ENCODE measurements at regions not wholly inside any gene's neighbourhood (a gene's known extent, or its start where the extent isn't known, plus 50 kb on each side); places are given as distances from the start of the nearest gene placed in this dataset.

DNA sequence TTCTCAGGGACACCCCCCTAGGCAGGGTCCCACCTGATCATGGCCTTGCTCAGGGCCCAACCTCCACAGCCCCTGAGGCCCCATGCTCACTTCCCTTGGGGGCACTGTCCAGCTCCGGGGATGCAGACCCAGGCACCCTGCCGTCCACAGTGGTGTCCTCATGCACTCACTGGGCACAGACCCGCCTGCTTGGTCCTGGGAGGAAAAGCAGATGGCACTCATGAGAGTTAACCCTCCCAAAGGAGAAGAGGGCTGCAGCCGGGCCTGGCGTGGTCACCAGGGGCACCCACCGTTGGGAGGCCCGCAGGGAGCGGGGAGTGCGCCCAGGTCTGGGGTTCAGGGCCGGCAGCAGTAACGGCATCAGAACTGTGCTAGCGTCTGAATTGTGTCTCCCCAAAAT, 1270.9 kb downstream of the BRD1 start:
- Mint-ChIP-seq H3K9me3 (no peaks in the 10 kb centered on the region), H3K27me3 (no peaks in the 10 kb centered on the region), H3K4me3 (no peak overlapping the region), H3K36me3 (no peaks in the 10 kb centered on the region), H3K27ac (no peak overlapping the region), H3K4me1 (no peaks in the 10 kb centered on the region)

DNA sequence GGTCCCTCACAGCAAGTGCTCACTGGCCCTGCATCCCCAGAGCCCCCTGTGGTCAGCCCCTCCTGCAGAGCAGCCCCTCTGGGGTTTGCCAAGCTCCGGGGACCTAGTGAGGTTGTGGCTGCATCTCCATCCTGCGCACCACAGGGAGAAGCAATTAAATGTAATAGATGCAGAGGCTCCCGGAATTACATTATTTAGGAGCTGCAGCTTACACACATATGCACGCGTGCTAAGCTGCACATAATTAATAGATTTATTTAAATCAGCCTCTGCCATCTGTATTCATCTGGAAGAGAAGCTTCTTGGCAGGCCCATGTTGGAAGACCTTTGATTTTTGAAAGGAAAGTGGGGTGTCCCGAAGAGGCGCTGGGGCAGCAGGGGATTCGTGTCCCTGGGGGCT, 1271.5 kb downstream of the BRD1 start:
- no peaks in the 10 kb centered on the region for H3K27me3 Mint-ChIP-seq
- H3K36me3 Mint-ChIP-seq: no peaks in the 10 kb centered on the region
- H3K27ac Mint-ChIP-seq: no peak overlapping the region
- H3K4me3 Mint-ChIP-seq: no peak overlapping the region
- no peaks in the 10 kb centered on the region for H3K4me1 Mint-ChIP-seq
- H3K9me3 Mint-ChIP-seq: no peaks in the 10 kb centered on the region

DNA sequence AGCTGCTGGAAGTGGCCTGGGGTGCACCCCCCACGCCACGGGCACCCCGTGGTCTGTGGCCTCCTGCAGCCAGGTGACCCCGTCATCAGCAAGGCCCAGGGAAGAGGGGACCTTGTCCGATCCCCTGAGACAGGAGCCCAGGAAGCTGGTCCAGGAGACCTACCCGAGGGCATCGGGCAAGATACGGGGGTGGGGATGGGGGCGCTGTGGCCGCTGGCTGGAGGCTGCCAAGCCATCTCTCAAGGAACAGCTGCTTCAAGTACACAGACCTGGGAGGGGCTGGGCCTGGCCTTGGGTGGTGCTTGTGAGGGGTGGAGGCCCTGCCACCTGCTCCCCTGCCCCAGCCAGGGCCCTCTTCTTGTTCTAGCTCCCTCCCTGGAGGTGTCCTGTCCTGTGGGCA, 1272.1 kb downstream of the BRD1 start:
- H3K9me3 Mint-ChIP-seq: no peaks in the 10 kb centered on the region
- no peak overlapping the region for H3K27ac Mint-ChIP-seq
- H3K4me1 Mint-ChIP-seq: no peaks in the 10 kb centered on the region
- no peaks in the 10 kb centered on the region for H3K27me3 Mint-ChIP-seq
- no peaks in the 10 kb centered on the region for H3K36me3 Mint-ChIP-seq
- H3K4me3 Mint-ChIP-seq: no peak overlapping the region

DNA sequence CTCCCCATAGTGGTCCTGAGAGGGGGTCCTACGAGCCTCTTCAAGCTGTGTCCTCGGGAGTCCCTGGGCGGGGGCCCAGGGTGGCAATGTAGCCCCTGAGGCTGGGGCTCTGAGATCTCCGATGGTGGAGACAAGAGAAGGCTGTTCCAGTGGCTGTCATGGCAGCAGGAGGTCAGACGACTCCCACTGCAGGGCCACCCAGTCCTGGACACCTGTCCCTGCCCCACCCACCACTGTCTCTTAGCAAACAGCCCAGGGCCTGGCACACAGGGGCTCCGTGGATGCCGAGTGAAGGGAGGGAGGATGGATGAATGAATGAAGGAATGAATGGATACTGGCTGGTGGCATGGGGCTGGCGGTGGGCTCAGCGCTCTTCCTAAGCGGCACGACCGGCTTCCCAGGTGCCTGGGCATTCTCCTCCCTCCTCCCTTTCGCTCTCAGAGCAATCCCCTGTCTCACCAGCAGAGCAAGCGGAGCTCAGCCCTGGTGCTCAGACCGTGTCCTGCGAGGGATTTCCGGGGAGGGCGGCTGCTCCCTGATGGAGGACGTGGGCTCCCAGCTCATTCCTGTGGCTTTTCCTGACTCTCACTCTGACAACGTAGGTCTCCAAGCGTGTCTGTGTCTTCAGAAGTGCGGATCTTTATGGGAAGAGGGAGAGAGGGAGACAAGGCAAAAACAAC, 1272.6 kb downstream of the BRD1 start:
- Mint-ChIP-seq H3K9me3 (no peaks in the 10 kb centered on the region), H3K4me1 (no peaks in the 10 kb centered on the region), H3K36me3 (no peaks in the 10 kb centered on the region), H3K27me3 (no peaks in the 10 kb centered on the region), H3K4me3 (no peak overlapping the region), H3K27ac (no peak overlapping the region)

- no peak overlapping the region for H3K4me3 Mint-ChIP-seq
- no peaks in the 10 kb centered on the region for H3K36me3 Mint-ChIP-seq
- H3K27ac Mint-ChIP-seq: no peak overlapping the region
- H3K9me3 Mint-ChIP-seq: no peaks in the 10 kb centered on the region
- H3K4me1 Mint-ChIP-seq: no peaks in the 10 kb centered on the region
- H3K27me3 Mint-ChIP-seq: peaks cover 2% of the 10 kb centered on the region
Measured at GRCh38 chr22:48553694-48554308, 1273.9 kb downstream of the BRD1 start.

DNA sequence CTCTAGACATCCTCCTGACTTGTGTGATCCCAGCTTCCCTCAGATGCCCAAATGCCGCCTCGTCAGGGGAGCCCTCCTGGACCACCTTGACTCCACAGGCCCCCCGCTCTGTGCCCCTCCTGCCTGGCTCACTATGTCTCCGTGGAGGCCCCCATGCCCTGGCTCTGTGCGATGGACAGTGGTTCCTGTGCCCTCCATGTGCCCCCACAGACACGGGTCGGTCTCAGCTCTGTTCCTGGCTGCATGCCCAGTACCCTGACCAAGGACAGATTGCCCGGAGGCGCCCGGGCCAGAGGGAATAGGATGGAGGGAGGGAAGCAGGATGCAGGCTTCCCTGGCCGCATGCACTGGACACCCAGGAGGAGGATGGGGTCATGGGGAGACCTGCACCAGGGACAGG, 1274.6 kb downstream of the BRD1 start:
- Mint-ChIP-seq H3K27me3 (peaks cover 2% of the 10 kb centered on the region), H3K4me1 (no peaks in the 10 kb centered on the region), H3K9me3 (no peaks in the 10 kb centered on the region), H3K36me3 (no peaks in the 10 kb centered on the region), H3K4me3 (no peak overlapping the region), H3K27ac (no peak overlapping the region)

DNA sequence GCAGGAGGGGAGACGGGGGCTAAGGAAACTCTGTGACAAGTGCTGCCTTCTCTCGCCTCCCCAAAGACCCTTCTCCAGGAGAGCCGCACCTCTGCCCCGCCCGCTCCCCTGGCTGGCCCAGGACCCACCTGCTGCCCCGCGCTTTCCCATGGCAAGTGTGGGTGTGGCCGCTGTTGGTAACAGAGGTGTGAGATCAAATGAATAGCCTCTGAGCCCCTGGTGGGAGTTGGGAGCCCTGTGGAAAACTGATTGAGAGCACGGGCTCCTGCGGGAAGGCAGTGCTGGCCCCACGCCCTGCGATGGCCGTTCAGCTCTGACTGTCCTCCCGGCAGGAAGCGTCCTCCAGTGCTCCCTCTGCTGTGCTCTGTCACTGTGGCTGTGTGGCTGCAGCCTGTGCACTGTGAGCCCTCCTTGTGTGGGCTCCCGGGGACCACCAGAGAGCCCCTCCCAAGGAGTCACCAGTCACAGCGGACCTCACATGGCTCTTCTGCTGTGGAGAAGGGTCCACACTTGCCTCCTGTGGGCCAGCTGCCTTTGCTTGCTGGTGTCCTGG, 1275.9 kb downstream of the BRD1 start:
- Mint-ChIP-seq H3K4me3 (no peak overlapping the region), H3K36me3 (no peaks in the 10 kb centered on the region), H3K27ac (no peak overlapping the region), H3K27me3 (peaks cover 2% of the 10 kb centered on the region), H3K4me1 (no peaks in the 10 kb centered on the region), H3K9me3 (no peaks in the 10 kb centered on the region)

DNA sequence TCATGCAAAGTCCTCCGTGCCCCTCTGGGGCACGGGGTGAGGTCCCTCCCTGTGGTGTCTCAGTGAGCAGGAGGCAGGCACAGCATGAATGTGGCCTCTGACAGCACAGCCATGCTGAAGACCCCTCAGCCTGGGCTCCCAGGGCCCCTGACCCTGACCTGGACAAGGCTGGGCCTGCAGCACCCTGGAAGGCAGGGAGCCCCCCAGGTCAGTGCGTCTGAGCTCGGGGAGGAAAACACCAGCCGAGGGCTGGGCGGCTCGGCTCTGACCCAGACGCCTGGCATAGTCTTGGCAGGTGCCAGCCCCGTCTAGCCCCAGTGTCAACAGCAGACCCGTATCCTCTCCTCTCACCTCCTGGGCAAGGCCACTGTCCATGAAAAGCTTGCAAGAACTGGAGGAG, 1276.6 kb downstream of the BRD1 start:
- Mint-ChIP-seq H3K36me3 (no peaks in the 10 kb centered on the region), H3K27me3 (peaks cover 2% of the 10 kb centered on the region), H3K9me3 (no peaks in the 10 kb centered on the region), H3K4me3 (no peak overlapping the region), H3K27ac (no peak overlapping the region), H3K4me1 (no peaks in the 10 kb centered on the region)

DNA sequence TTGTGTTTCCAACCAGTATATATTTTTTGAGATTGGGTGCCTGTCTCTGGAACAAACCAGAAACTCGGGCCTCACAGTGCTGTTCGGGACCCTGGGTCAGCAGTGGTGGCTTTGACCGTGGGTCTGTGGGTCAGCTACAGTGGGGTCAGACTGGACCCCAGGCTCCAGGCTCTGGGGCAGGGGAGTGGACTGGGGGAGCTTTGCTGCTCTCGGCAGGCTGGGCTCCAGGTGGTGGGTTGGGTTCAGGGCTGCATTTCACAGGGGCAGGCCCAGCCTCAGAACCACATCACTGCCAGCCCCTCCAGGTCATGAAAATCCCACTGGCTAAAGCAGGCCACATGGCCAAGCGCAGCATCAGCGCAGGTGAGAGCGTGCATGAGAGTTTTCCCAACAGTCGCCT, 1279.3 kb downstream of the BRD1 start:
- no peaks in the 10 kb centered on the region for H3K9me3 Mint-ChIP-seq
- H3K36me3 Mint-ChIP-seq: no peaks in the 10 kb centered on the region
- no peaks in the 10 kb centered on the region for H3K4me1 Mint-ChIP-seq
- peaks cover 2% of the 10 kb centered on the region for H3K27me3 Mint-ChIP-seq
- no peak overlapping the region for H3K27ac Mint-ChIP-seq
- no peak overlapping the region for H3K4me3 Mint-ChIP-seq

GRCh38 chr22:48547971-48548370, 1279.7 kb downstream of the BRD1 start:
- Mint-ChIP-seq H3K36me3 (no peaks in the 10 kb centered on the region), H3K4me1 (no peaks in the 10 kb centered on the region), H3K9me3 (no peaks in the 10 kb centered on the region), H3K4me3 (no peak overlapping the region), H3K27me3 (peaks cover 2% of the 10 kb centered on the region), H3K27ac (no peak overlapping the region)

- no peaks in the 10 kb centered on the region for H3K4me1 Mint-ChIP-seq
- no peaks in the 10 kb centered on the region for H3K36me3 Mint-ChIP-seq
- H3K27me3 Mint-ChIP-seq: peaks cover 2% of the 10 kb centered on the region
- no peak overlapping the region for H3K4me3 Mint-ChIP-seq
- no peak overlapping the region for H3K27ac Mint-ChIP-seq
- H3K9me3 Mint-ChIP-seq: no peaks in the 10 kb centered on the region
Measured at GRCh38 chr22:48546653-48547424, 1280.8 kb downstream of the BRD1 start.

DNA sequence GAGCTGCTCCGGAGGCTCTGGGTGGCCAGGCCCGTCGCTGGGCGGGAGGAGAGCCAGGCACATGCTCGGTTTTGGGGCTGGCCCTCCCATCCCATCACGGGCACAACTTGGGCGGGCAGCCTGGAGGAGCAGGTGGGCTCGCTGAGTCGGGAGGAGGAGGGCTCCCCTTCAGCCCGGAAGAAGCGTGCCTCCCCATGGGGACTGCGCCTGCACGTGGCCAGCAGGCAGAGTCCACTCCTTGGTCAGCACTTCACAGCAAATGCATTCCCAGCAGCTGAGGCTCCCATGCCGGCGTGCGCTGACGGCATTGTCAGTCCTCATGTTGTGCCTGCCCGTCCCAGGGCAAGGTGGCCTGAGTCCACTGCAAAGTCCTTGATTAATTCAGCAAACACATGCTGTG, 1281.7 kb downstream of the BRD1 start:
- H3K4me3 Mint-ChIP-seq: no peak overlapping the region

DNA sequence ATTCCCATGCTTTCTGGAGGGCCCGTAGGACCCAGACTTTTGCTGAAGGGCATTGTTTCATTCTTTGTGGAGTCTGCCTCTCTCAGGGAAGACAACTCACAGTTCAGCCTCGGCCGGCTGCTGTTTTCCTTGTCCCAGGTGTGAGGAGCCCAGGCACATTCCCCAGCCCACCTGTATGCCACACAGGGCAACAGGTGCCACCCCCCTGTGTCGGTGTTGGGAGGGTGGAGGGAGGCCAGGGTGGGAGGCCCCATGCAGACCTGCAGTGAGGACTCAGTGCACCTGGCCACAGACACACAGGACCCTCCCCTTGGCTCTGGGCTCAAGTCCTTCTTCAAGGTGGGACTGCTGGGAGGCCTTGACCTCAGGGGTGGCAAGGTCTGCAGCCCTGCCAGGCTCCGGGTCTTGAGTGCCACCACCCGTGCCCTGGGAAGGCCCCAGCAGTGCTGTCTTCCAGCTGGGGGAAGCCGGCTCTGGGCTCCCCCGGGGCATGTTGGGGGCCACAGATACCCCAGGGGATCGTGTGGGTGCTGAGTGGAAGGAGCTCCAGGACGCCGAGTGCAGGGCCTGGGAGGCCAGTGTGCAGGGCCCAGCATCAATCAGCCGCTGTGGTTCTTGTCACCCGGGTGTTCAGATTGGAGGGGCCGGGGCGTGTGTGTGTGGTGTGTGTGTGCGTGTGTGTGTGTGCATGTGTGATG, 1286.1 kb downstream of the BRD1 start:
- Mint-ChIP-seq H3K9me3 (no peaks in the 10 kb centered on the region), H3K27ac (no peak overlapping the region), H3K4me3 (no peak overlapping the region), H3K36me3 (no peaks in the 10 kb centered on the region), H3K27me3 (peaks cover 2% of the 10 kb centered on the region), H3K4me1 (no peaks in the 10 kb centered on the region)

More for the DNA sequence above, 1281.7 kb downstream of the BRD1 start:
- Mint-ChIP-seq H3K27me3 (peaks cover 2% of the 10 kb centered on the region), H3K4me1 (no peaks in the 10 kb centered on the region), H3K27ac (no peak overlapping the region), H3K9me3 (no peaks in the 10 kb centered on the region), H3K36me3 (no peaks in the 10 kb centered on the region)

- Mint-ChIP-seq H3K36me3 (no peaks in the 10 kb centered on the region), H3K27ac (no peak overlapping the region), H3K4me1 (no peaks in the 10 kb centered on the region), H3K9me3 (no peaks in the 10 kb centered on the region), H3K27me3 (peaks cover 2% of the 10 kb centered on the region), H3K4me3 (no peak overlapping the region)
Measured at GRCh38 chr22:48539261-48539660, 1288.4 kb downstream of the BRD1 start.

DNA sequence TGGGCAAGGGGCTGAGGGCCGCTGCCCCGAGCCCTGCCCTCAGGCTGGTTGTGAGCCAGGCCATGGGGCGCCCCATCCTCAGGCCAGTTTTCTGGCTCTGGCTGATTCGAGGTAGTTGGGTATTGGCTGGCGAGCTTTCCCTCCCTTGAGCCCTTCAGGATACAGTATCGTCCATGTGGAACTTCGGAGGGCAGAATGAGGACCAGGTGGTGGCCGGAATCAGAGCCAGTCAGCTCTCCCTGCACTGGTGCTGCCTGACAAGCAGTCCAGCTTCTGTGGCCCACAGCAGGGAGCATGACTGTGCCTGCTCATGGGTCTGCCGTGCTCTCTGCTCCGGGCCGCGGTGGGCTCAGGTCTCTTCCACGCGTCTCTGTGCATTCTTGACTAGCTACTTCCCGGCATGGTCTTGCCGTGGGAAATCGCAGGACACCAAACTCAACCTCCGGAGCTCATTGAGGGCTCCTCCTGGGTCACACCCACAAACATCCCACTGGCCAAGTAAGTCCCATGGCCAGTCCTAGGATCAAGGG, 1289.3 kb downstream of the BRD1 start:
- Mint-ChIP-seq H3K4me1 (no peaks in the 10 kb centered on the region), H3K36me3 (no peaks in the 10 kb centered on the region), H3K4me3 (no peak overlapping the region), H3K27ac (no peak overlapping the region), H3K9me3 (no peaks in the 10 kb centered on the region), H3K27me3 (peaks cover 2% of the 10 kb centered on the region)
